Lung (tissue), 11 donors: ENCODE measurements at regions not wholly inside any gene's neighbourhood (a gene's known extent, or its start where the extent isn't known, plus 50 kb on each side); places are given as distances from the start of the nearest gene placed in this dataset.
"Not testable (repeated sequence)": the region's sequence is repeated elsewhere in the genome, so short reads cannot be mapped to it uniquely, and the experiment has no call there.

Source experiments
- ATAC-seq: fragments of 200-7000 bp; cut with Tn5 transposase; one replicate; pipeline ENCODE4 v1.9.1; 2020; ENCODE audit warnings: moderate number of reproducible peaks; ENCODE audit not compliant: insufficient read depth, low FRiP score
- DNase-seq, 3 donors: peaks; one replicate each; pipeline ENCODE4 v3.0.0-alpha.2; 2013 to 2017
- H3K27ac ChIP-seq, 2 donors: one replicate each; pipeline ENCODE4 v1.5.1; 2013; ENCODE audit warnings: mild to moderate bottlenecking in 2 of 2, moderate library complexity in 2 of 2, control low read depth in 1 of 2, inconsistent platforms in 1 of 2, low read depth in 1 of 2, low read length in 1 of 2
- H3K27me3 ChIP-seq, 3 donors: one replicate each; pipeline ENCODE4 v1.5.1; 2013; ENCODE audit warnings: low read length in 2 of 3; ENCODE audit not compliant: control insufficient read depth in 3 of 3, insufficient read depth in 3 of 3
- H3K36me3 ChIP-seq, 4 donors: one replicate each; pipeline ENCODE4 v1.5.1; 2013; ENCODE audit warnings: low read length in 4 of 4, mild to moderate bottlenecking in 1 of 4, moderate library complexity in 1 of 4; ENCODE audit not compliant: control insufficient read depth in 4 of 4, insufficient read depth in 4 of 4
- H3K4me1 ChIP-seq, 5 donors: one replicate each; pipeline ENCODE4 v1.5.1; 2013; ENCODE audit warnings: low read length in 5 of 5, mild to moderate bottlenecking in 2 of 5, moderate library complexity in 1 of 5; ENCODE audit not compliant: control insufficient read depth in 5 of 5, insufficient read depth in 5 of 5
- H3K4me3 ChIP-seq: one replicate; pipeline ENCODE4 v1.5.1; 2013; ENCODE audit warnings: mild to moderate bottlenecking, control low read depth, moderate library complexity
- H3K9ac ChIP-seq, 2 donors: one replicate each; pipeline ENCODE4 v1.5.1; 2013; ENCODE audit warnings: low read length in 2 of 2, control low read depth in 1 of 2; ENCODE audit not compliant: insufficient read depth in 1 of 2
- H3K9me3 ChIP-seq, 4 donors: one replicate each; pipeline ENCODE4 v1.5.1; 2013; ENCODE audit warnings: low read length in 3 of 4, mild to moderate bottlenecking in 1 of 4, moderate library complexity in 1 of 4; ENCODE audit not compliant: control insufficient read depth in 4 of 4, insufficient read depth in 3 of 4
- CTCF ChIP-seq: IDR thresholded peaks from 2 replicates; pipeline ENCODE4 v1.5.1; 2012; ENCODE audit warnings: mild to moderate bottlenecking; ENCODE audit errors: control extremely low read depth, extremely low read depth
- WGBS, 2 donors: extraction: QIAGEN DNeasy Blood & Tissue Kit; methylation state at CpG; one replicate each; pipeline ENCODE4 v1.1.7; 2013; 5-methylcytosine and 5-hydroxymethylcytosine counted together
- donor health status: control.
- donor health status: control.
- donor health status: Bipolar disorder and iron deficiency.
- donor health status: healthy.
- donor health status: DM: yes; HTN: yes; CAD: no.

GRCh38 chr7:68840991-68841390, 757.3 kb upstream of the AUTS2 start:
- no peak for TF ChIP-seq CTCF
- Histone ChIP-seq H3K4me1 (peaks cover 0 to 6% (median 0%) of the 10 kb centered on the region in 5 donors), H3K9me3 (peaks cover 0 to 2% (median under 1%) of the 10 kb centered on the region in 4 donors), H3K9ac (no peak overlapping the region), H3K27ac (no peak overlapping the region), H3K36me3 (no peaks in the 10 kb centered on the region), H3K27me3 (no peaks in the 10 kb centered on the region), H3K4me3 (no peak overlapping the region)
- peak in 2 of 3 donors; percentile 12 to 61 for DNase-seq
- no peak for ATAC-seq
- WGBS, 2 donors, result 54 to 74% methylated on average over 9 of the region's 9 CpGs

- not testable (repeated sequence) for H3K9ac ChIP-seq, H3K4me1 ChIP-seq, H3K9me3 ChIP-seq, ATAC-seq, DNase-seq, H3K4me3 ChIP-seq, H3K27ac ChIP-seq, H3K36me3 ChIP-seq, H3K27me3 ChIP-seq
- 94 to 95% methylated on average over 6 of the region's 6 CpGs for WGBS, 2 donors
Observed at GRCh38 chr7:68843985-68844384, 754.3 kb upstream of the AUTS2 start.

GRCh38 chr7:68846811-68847325, 751.4 kb upstream of the AUTS2 start:
- Histone ChIP-seq H3K4me3 (no peak overlapping the region), H3K9me3 (peaks cover 0 to 6% (median 4%) of the 10 kb centered on the region in 4 donors), H3K4me1 (peaks cover 0 to 5% (median 0%) of the 10 kb centered on the region in 5 donors), H3K36me3 (no peaks in the 10 kb centered on the region), H3K9ac (no peak overlapping the region), H3K27me3 (no peaks in the 10 kb centered on the region), H3K27ac (no peak overlapping the region)
- DNase-seq (no peak), ATAC-seq (no peak)
- 71 to 78% methylated on average over 13 of the region's 13 CpGs for WGBS, 2 donors
- no peak for TF ChIP-seq CTCF

GRCh38 chr7:68853254-68853653, 745.0 kb upstream of the AUTS2 start:
- Histone ChIP-seq H3K9ac (no peak overlapping the region), H3K36me3 (no peaks in the 10 kb centered on the region), H3K4me3 (no peak overlapping the region), H3K27me3 (no peaks in the 10 kb centered on the region), H3K9me3 (peaks cover 0 to 6% (median 2%) of the 10 kb centered on the region in 4 donors), H3K4me1 (no peaks in the 10 kb centered on the region), H3K27ac (no peak overlapping the region)
- DNase-seq (no peak), ATAC-seq (no peak)
- no peak for TF ChIP-seq CTCF
- WGBS, 2 donors, result 87 to 93% methylated on average over 6 of the region's 6 CpGs
